NCI-H1105 treated with DMSO at 0.1 percent for 48 hours (cell line): ENCODE measurements at regions not wholly inside any gene's neighbourhood (a gene's known extent, or its start where the extent isn't known, plus 50 kb on each side); places are given as distances from the start of the nearest gene placed in this dataset.
A peak's percentile ranks its signal among the peaks of the same experiment; 100 is the strongest.

Experiments
- DNase-seq: peaks from one replicate; lab custom pipeline; 2025; lab: John Stamatoyannopoulos, UW

DNA sequence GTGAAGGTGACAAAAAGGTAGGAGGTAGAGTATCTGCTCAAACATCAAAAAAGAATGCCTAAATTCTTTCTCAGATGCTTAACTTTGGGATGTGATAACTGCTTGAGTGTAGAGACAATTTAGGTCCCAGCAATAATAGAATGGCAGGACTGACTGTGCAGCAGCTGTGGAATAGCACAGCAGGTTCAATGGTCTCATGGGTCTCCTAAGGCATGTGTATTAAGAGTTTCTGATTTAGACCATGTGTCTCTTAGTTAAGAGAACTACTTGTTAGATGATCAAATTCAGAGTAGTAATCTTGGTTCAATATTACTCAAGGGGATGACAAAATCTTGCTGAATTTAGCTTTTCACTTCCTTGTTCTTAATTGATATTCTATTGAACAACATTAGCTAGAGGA, 72.0 kb downstream of the ALX1 start:
- no peak for DNase-seq

GRCh38 chr12:85356596-85357385, 76.8 kb downstream of the ALX1 start:
- no peak for DNase-seq

- no peak for DNase-seq
Observed at GRCh38 chr12:85357609-85358008, 77.6 kb downstream of the ALX1 start.

DNA sequence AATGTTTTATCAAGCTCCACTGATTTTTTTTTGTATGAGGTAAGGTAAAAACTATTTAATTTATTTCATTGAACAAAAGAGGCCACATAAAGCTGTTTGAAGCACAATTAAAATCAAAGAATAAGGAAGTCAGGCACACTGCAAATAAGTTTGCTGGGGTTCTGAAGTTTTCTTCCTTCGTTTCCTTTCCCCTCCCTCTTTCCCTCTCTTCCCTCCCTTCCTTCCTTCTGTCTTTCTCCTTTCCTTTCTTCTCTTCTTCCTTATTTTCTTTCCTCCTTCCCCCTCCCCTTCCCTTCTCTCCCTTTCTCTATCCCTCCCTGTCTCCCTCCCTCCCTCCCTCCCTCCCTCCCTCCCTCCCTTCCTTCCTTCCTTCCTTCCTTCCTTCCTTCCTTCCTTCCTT, 78.7 kb downstream of the ALX1 start:
- DNase-seq = no peak

DNA sequence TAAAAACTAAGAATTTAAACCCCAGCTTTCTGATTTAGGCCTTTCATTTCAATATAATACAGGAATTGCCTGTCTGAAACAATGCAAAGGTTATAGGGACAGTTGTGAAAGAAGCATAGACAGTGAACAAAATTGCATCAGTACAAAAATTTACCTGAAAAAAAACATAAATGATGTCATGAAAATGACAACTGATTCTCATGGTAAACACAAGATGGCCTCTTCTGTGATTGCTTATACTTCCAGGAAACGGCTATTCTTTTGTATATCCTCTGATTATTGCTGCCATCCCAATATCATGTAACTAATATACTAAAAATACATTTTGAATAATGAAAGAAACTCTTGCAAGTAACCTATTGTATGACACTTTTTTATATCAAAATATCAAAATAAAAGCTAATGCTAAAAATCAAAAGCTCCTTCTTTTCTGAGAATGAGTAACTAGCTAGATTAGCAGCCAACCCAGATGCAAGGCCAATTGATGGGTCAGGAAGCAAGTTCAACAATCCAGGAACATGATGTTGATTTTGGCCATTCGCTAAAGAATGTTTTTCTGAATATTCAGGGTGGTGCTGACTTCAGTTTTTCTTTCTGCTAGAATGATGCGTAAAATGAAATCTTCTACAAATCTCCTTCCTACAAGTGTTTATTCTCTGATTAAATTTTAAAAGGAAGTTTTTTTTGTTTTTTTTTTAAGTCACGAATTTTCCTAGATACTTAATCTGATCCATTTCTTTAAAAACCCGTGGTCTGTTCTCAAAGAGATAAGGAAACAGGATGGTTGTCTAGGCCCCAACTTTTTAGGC, 83.6 kb downstream of the ALX1 start:
- no peak for DNase-seq

- DNase-seq = no peak
Observed at GRCh38 chr12:85367936-85368335, 87.9 kb downstream of the ALX1 start.

DNA sequence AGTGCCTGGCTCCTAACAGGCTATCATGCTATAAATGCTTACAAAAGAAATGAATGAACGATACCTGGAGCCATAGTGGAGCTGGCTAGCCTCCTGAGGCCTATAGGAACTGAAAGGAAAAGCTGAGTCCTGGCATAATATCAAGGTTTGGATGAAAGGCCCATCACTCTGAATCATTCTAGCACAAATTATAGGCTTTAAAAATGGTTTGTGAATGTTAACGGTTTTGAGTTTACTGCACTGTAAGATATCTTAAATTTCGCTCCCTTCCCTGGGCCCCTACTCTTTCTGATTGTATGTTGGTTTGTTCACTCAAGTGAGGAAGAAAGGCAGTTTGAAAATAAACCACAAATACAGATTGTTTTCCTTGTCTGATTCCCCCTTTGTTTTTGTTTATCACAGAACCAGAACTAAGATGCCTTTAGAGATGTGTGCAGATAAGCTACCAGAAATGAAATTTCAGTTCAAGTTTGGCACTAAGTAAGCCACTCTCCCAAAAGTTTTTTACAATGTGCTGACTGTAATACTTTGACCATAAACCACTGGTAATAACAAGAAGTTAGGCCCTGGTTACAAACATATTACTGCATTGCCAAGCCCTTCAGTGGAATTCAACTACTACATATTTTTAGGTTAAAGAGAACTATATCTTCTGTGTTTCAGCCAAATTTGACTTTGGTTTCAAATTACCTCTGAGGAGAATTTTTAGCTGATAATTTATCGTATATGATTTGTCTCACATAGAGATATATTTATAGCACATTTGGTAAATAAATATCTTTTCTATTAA, 89.5 kb downstream of the ALX1 start:
- peak; percentile 27 for DNase-seq

GRCh38 chr12:85373045-85373444, 93.0 kb downstream of the ALX1 start:
- DNase-seq = no peak

GRCh38 chr12:85374981-85375380, 95.0 kb downstream of the ALX1 start:
- no peak for DNase-seq

GRCh38 chr12:85385406-85385805, 105.4 kb downstream of the ALX1 start:
- no peak for DNase-seq

DNA sequence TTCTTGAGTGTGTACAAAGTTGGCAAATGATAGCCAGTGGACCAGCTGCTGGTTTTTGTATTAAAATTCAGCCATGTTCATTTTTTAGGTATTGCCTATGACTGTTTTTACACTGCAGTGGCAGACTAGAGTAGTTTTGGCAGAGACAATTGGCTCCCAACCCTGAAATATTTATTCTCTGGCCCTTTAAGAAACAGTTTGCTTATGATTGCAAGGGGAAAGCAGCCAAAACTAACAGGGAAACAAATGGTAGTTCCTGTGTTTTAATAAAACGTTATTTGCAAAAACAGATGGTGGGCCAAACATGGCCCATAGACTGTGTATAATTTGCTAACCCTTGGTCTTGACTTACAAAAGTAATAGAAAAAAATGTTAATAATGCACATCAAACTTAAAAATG, 110.2 kb downstream of the ALX1 start:
- DNase-seq = peak; percentile 13

DNA sequence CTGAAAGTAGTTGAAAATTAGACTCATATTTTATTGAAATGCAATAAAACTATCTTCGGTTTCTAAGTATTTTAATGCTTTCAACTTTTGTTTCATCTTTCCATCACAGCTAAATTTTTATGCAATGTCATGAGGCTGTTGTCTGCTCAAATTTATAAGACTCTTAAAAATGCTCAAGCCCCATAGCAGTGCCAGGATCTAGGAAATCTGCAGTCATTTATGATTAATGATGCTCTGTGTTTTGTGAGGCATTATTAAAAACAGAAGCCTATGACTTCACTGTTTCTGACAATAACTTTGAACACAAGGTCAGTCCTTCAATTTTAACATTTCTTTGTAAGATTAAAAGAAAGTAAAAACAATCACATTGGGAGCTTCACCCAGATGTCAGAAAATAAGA, 112.5 kb downstream of the ALX1 start:
- DNase-seq = no peak

- DNase-seq = no peak
Observed at GRCh38 chr12:85393606-85394005, 113.6 kb downstream of the ALX1 start.

- DNase-seq = no peak
Observed at GRCh38 chr12:85394065-85394464, 114.0 kb downstream of the ALX1 start.

GRCh38 chr12:85394809-85395208, 114.8 kb downstream of the ALX1 start:
- DNase-seq = no peak

- no peak for DNase-seq
Observed at GRCh38 chr12:85405262-85405661, 125.2 kb downstream of the ALX1 start.

DNA sequence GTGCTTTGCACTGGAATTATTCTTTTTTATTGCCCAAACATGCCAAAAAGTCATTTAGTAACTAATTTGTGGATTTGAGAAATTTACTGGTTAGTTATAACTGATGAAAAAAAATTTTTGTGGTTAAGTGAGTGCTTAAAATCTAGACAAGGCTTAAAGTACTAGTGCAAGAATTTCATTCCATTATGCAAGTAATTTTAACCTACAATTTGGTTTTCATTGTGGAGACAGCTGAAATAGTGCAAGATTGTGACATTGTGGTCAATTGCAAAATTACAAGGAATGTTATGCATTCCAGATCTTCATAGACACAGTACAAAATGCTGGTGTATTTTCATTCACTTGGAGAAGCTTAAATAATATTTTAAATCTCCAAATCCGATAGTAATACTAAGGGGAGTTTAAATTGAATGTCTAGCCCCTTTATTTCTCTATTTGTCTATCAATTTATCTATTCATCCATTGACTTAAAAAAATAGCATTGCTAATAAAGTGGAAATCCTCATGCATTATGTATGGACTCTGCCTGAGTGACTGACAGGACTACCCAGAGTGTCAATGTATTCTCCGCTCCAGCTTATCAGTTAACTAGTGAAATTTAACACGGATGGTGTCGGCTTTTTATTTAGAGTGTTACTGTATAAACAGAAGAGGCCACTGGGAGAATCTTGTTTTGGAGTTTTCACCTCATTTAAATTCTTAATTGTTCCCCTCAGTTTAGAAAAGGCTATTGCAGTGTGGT, 125.9 kb downstream of the ALX1 start:
- DNase-seq = no peak

DNA sequence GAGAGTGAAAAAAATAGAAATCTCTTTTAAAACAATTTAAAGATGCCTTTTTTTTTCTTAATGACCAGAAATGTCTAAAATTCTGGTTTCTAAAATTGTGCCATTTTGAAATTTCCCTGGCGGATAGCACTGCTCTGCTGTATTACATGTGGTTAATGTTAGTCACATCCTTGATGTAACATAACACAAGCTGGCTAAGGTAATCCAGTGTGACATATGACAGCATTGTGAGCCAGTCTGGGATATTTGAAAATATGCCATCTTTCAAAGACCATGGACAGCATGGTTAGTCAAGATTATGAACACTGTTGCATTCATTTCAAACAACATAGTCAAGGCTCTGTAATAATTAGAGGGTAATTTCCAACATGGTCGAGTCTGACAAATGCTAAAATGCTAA, 133.2 kb downstream of the ALX1 start:
- no peak for DNase-seq

DNA sequence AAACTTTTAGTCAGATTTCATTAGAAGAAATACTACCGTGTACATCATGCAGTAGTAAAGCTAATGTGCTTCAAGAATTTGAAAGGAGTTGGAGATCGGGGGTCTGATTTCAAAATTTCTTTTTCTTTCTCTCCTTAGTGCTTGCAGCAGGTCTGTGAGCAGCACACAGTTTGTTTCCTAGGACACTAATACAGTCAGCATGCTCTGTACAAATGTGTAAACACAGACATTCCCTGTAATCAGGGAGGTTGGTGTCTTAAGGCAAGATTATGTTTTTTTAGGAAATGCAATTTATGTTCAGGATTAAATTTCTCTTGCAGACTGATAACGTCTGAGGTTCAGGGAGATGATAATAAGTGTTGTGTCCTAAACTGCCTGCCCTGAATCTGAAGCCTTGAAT, 142.7 kb downstream of the ALX1 start:
- no peak for DNase-seq

DNA sequence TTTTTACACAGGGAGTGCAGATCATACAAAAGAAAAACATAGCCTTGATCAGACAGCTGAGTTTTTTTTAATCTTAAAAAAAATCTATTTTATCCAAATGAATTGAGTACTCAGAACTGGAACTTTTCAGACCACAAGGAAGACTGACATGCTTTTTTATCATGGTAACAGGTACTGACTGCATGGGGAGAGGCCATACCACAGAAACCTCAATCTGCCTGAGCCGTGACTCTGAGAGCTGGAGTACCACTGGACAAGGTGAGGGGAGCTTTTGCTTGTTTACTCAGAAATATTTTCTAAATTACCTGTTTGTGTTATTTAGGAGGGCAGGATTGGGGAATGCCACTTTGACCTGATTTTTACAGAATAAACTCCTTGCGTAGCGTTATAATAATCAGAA, 143.9 kb downstream of the ALX1 start:
- DNase-seq = no peak

GRCh38 chr12:85424581-85425348, 144.7 kb downstream of the ALX1 start:
- DNase-seq = no peak

DNA sequence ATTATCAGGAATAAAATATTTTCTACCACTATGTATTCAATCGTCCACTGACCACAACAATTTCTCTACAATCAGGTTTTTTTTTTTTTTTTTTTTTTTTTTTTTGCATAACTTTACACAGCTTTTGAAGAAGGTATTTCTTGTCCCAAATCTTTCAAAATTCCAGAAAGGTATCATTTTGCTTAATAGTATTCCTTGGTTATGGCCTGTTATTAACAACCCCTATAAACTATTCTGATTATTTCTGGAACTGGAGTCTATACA, 145.3 kb downstream of the ALX1 start:
- DNase-seq = no peak
